ENCODE measurements at regions not wholly inside any gene's neighbourhood (a gene's known extent, or its start where the extent isn't known, plus 50 kb on each side); places are given as distances from the start of the nearest gene placed in this dataset.

DNA sequence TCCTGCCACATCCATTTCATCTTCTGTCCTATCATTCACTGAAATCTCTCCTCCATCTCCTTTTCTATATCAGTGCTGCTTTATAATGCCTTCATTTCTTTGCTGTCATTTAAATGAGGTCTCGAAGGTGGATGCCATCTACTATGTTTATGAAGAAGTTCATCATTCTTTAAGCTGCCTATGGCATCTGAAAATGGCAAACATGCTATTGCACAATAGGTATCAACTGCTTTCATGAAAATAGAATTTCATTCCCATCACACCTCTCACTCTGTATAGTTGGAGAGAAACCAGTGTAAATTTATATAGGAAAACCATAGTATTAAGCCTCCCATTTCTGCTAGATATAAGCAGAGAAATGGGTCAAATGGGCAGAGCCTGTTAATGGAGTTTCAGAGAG is 100.2 kb downstream of the FGF9 start:
- DNase-seq (ENCODE audit: low spot score): no peak
- in situ Hi-C loops (cut with MboI; ENCODE audit: low pct_unique_long_range_greater_than_20kb, low sequenced_read_pairs, unreplicated experiment): no loop called here
- TF ChIP-seq, protein P1, sequence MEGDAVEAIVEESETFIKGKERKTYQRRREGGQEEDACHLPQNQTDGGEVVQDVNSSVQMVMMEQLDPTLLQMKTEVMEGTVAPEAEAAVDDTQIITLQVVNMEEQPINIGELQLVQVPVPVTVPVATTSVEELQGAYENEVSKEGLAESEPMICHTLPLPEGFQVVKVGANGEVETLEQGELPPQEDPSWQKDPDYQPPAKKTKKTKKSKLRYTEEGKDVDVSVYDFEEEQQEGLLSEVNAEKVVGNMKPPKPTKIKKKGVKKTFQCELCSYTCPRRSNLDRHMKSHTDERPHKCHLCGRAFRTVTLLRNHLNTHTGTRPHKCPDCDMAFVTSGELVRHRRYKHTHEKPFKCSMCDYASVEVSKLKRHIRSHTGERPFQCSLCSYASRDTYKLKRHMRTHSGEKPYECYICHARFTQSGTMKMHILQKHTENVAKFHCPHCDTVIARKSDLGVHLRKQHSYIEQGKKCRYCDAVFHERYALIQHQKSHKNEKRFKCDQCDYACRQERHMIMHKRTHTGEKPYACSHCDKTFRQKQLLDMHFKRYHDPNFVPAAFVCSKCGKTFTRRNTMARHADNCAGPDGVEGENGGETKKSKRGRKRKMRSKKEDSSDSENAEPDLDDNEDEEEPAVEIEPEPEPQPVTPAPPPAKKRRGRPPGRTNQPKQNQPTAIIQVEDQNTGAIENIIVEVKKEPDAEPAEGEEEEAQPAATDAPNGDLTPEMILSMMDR (IDR thresholded peaks at IDR 0.05; ENCODE audit: extremely low read depth, insufficient read depth, missing control alignments): no peak

DNA sequence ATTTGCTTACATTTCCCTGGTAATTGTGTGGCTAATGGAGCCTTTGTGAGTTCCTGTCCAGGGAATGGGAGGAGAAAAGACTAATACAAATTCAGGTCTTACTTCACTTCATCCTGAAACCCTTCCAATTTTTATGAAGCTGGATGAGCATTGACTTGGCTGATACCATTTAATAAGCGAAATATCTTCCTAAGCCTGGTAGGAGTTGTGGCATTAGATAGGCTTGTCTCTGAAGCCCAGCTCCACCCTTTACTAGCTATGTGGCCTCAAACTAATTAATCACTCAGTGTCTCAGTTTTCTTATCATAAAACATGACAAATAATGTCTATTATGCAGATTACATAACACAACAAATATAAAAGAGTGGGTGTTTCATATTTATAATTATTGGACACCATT is 106.3 kb downstream of the FGF9 start:
- TF ChIP-seq, protein P1 (IDR thresholded peaks at IDR 0.05; ENCODE audit: extremely low read depth, insufficient read depth, missing control alignments): no peak
- no peak for DNase-seq (ENCODE audit: low spot score)
- in situ Hi-C loops (cut with MboI; ENCODE audit: low pct_unique_long_range_greater_than_20kb, low sequenced_read_pairs, unreplicated experiment): no loop called here

DNA sequence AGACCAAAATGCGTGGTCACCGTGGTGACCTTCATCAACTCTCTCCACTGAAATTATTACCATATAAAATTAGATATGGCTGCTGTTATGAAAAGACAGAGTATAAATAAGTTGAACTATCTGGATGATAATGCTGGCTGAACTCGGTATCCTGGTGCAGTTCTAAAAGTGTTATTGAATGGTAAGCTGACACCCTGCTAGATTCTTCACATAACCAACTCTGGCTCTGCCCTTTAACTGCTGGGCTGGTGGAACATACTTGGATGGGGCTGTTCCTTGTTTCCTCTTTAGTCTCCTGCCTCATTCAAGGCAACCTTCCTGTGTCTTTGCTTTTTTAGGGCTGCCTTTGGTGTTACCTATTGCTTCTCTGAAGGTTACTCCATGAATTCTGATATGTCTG is 106.9 kb downstream of the FGF9 start:
- in situ Hi-C loops (cut with MboI; ENCODE audit: low pct_unique_long_range_greater_than_20kb, low sequenced_read_pairs, unreplicated experiment): no loop called here
- TF ChIP-seq, protein P1 (IDR thresholded peaks at IDR 0.05; ENCODE audit: extremely low read depth, insufficient read depth, missing control alignments): no peak
- no peak for DNase-seq (ENCODE audit: low spot score)

DNA sequence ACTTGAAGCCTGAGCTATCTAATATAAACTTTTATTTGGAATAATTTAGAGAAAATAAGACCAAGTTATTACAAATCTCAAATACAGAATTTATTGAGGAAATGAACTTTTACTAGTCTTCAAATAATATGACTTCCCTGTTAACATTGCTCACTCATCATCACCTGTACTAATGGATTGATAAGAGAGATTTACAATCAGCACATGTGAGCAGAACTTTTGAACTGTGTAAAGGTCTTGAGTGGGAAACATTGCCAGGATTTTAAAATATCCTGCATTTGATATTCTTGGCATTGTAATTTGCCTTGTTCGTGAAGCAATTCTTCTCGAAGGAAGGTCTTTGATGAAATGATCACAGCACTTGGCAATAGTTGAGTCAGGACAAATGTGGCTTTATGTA is 111.9 kb downstream of the FGF9 start:
- in situ Hi-C loops (cut with MboI; ENCODE audit: low pct_unique_long_range_greater_than_20kb, low sequenced_read_pairs, unreplicated experiment): no loop called here
- TF ChIP-seq, protein P1 (IDR thresholded peaks at IDR 0.05; ENCODE audit: extremely low read depth, insufficient read depth, missing control alignments): no peak
- no peak for DNase-seq (ENCODE audit: low spot score)

DNA sequence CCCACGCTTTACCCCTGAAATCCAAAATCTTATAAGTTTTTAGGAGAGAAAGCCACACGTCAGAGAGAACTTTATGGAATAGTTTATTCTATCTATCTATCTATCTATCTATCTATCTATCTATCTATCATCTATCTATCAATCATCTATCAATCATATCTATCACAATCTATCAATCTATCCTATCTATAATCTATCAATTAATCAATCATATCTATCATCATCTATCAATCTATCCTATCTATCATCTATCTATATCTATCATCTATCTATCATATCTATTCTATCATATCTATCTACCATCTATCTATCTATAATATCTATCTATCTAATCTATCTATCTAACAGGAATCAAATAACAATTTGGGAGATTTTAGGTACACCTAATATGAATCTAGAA is 115.1 kb downstream of the FGF9 start:
- TF ChIP-seq, protein P1 (IDR thresholded peaks at IDR 0.05; ENCODE audit: extremely low read depth, insufficient read depth, missing control alignments): no peak
- in situ Hi-C loops (cut with MboI; ENCODE audit: low pct_unique_long_range_greater_than_20kb, low sequenced_read_pairs, unreplicated experiment): no loop called here
- DNase-seq (ENCODE audit: low spot score): no peak

DNA sequence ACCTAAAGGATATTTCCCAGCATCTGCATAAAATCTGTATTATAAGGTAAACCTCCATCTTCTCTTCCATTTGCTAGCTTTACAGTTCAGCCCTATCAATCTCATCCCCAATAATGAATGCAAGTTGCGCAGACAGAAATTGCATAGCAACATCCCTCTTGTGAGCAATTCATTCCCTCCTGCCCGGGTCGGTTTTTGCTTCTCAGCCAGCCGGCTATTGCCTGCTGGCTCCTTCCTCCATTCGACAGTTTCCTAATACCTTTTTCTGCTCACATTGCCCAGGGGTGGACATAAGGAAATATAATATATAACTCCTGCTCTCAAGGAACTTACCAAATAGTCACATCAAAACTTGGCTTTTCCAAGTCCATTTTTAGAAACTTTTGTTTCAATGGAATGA is 125.2 kb downstream of the FGF9 start:
- in situ Hi-C loops (cut with MboI; ENCODE audit: low pct_unique_long_range_greater_than_20kb, low sequenced_read_pairs, unreplicated experiment): no loop called here
- TF ChIP-seq, protein P1 (IDR thresholded peaks at IDR 0.05; ENCODE audit: extremely low read depth, insufficient read depth, missing control alignments): no peak
- DNase-seq (ENCODE audit: low spot score): no peak

All from GM13977 (cell line).